ENCODE measurements at regions not wholly inside any gene's neighbourhood (a gene's known extent, or its start where the extent isn't known, plus 50 kb on each side); places are given as distances from the start of the nearest gene placed in this dataset.

DNA sequence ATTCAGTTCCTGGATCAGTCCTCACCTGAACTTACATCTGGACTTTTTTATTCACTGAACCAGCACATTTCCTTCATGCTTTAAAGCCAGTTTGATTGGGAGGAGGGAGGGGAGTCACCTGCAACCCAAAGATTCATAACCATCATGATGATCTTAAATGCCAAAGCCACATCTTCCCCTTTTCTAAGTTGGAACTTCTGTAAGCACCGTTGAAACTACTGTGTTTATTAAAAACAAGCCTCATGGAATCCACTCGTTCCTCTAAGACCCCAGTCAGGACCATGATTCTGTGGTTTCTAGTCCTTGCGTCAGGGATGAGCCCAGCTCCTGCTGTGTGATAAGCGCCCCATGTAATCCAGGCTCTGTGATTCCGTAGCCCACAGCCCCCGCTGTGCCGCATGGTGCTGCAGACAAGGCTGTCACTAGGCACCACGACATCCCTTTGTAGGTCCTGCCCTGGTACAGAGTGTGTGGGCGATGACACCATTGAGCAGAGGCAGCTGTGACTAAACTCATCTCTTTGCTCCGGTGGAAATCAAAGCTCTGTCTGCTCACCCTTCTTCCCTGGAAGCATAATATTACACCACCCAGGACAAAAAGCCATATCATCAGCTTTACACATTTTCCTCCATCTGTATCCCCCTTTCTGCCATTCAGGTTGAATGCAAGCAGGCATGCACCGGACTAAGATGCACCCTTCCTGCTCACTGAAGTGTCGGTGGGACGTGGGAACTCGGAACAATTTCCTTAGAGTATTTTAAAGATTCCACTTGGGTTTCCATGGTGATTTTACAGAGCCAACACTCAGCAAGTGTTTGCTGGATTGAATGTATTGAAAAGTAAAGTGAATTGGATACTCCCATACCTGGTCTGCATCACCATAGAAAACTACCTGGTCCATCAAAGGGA, 132.0 kb upstream of the FSTL4 start:
- Histone ChIP-seq H3K4me3 (ENCODE audit: control insufficient read depth in 2 of 3, extremely low read depth in 1 of 3, insufficient read depth in 2 of 3, low read depth in 1 of 3, low read length in 3 of 3) (no peak overlapping the region), H3K36me3 (ENCODE audit: control insufficient read depth in 2 of 2, extremely low read depth in 1 of 2, insufficient read depth in 2 of 2, low read length in 2 of 2) (no peaks in the 10 kb centered on the region), H3K79me2 (ENCODE audit: control insufficient read depth, insufficient read depth, low read length) (no peaks in the 10 kb centered on the region), H3K9me1 (ENCODE audit: control insufficient read depth, extremely low read depth, insufficient read depth, low read length) (no peaks in the 10 kb centered on the region), H2AFZ (ENCODE audit: control insufficient read depth, low read length) (no peak overlapping the region), H3K9ac (ENCODE audit: control insufficient read depth, extremely low read depth, insufficient read depth, low read length) (no peak overlapping the region), H3K4me1 (ENCODE audit: control insufficient read depth, extremely low read depth, insufficient read depth, low read length) (no peaks in the 10 kb centered on the region), H4K20me1 (ENCODE audit: control insufficient read depth, extremely low read depth, insufficient read depth, low read length) (no peaks in the 10 kb centered on the region), H3K9me3 (ENCODE audit: control insufficient read depth, low read depth, low read length) (no peaks in the 10 kb centered on the region), H3K4me2 (ENCODE audit: control insufficient read depth, extremely low read depth, insufficient read depth, low read depth, low read length) (no peak overlapping the region), H3K27ac (ENCODE audit: control insufficient read depth, insufficient read depth, low read length) (no peak overlapping the region), H3K27me3 (ENCODE audit: control insufficient read depth, extremely low read depth, insufficient read depth, low read length) (peaks cover 5% of the 10 kb centered on the region)
- no peak for FAIRE-seq
- TF ChIP-seq, protein P1, sequence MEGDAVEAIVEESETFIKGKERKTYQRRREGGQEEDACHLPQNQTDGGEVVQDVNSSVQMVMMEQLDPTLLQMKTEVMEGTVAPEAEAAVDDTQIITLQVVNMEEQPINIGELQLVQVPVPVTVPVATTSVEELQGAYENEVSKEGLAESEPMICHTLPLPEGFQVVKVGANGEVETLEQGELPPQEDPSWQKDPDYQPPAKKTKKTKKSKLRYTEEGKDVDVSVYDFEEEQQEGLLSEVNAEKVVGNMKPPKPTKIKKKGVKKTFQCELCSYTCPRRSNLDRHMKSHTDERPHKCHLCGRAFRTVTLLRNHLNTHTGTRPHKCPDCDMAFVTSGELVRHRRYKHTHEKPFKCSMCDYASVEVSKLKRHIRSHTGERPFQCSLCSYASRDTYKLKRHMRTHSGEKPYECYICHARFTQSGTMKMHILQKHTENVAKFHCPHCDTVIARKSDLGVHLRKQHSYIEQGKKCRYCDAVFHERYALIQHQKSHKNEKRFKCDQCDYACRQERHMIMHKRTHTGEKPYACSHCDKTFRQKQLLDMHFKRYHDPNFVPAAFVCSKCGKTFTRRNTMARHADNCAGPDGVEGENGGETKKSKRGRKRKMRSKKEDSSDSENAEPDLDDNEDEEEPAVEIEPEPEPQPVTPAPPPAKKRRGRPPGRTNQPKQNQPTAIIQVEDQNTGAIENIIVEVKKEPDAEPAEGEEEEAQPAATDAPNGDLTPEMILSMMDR (optimal IDR thresholded peaks at IDR 0.05 in 1 of 3, IDR thresholded peaks at IDR 0.05 in 1 of 3, conservative IDR thresholded peaks at IDR 0.05 in 1 of 3; ENCODE audit: extremely low read depth in 1 of 3, insufficient read depth in 2 of 3, low read length in 3 of 3), result no peak
- TF ChIP-seq EZH2 (IDR thresholded peaks at IDR 0.05; ENCODE audit: low read length), result no peak
- no peak for DNase-seq (ENCODE audit: low read depth, low spot score)
- dilution Hi-C loops (cut with MboI; ENCODE audit: extremely low pct_ligation_motif_present, low sequenced_read_pairs), result no loop called here

DNA sequence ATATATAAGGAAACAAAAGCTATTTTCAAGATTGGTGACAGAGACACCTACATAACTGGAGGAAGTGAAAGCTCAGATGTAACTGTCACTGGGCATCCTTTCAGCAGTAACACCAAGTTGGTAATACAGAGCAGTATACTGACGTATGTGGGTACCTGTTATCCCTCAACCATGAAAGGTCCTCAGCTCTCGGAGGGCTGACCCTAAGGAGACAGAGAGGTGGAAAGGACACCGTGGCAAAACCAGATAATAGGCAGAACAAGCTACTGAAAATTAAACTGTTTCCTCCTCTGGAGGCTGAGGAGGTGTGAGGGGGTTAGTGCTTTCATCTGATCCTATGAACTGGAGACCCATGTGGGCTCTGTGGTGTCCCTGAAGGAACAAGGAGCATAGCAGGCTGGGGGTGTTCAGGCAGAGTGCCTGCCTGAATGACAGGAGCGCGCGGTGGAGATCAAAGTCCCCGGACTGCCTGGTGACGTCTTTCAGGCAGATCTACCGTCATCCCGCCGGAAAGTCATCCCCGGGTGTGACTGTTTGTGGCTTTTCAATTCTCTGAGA, 130.2 kb upstream of the FSTL4 start:
- Histone ChIP-seq H3K9me1 (ENCODE audit: control insufficient read depth, extremely low read depth, insufficient read depth, low read length) (peaks cover 4% of the 10 kb centered on the region), H3K27me3 (ENCODE audit: control insufficient read depth, extremely low read depth, insufficient read depth, low read length) (peaks cover 5% of the 10 kb centered on the region), H3K36me3 (ENCODE audit: control insufficient read depth in 2 of 2, extremely low read depth in 1 of 2, insufficient read depth in 2 of 2, low read length in 2 of 2) (no peaks in the 10 kb centered on the region), H4K20me1 (ENCODE audit: control insufficient read depth, extremely low read depth, insufficient read depth, low read length) (no peaks in the 10 kb centered on the region), H3K4me2 (ENCODE audit: control insufficient read depth, extremely low read depth, insufficient read depth, low read depth, low read length) (no peak overlapping the region), H3K9ac (ENCODE audit: control insufficient read depth, extremely low read depth, insufficient read depth, low read length) (no peak overlapping the region), H3K9me3 (ENCODE audit: control insufficient read depth, low read depth, low read length) (no peaks in the 10 kb centered on the region), H3K4me1 (ENCODE audit: control insufficient read depth, extremely low read depth, insufficient read depth, low read length) (peaks cover 7% of the 10 kb centered on the region), H3K4me3 (ENCODE audit: control insufficient read depth in 2 of 3, extremely low read depth in 1 of 3, insufficient read depth in 2 of 3, low read depth in 1 of 3, low read length in 3 of 3) (no peak overlapping the region), H3K79me2 (ENCODE audit: control insufficient read depth, insufficient read depth, low read length) (no peaks in the 10 kb centered on the region), H3K27ac (ENCODE audit: control insufficient read depth, insufficient read depth, low read length) (no peak overlapping the region), H2AFZ (ENCODE audit: control insufficient read depth, low read length) (no peak overlapping the region)
- dilution Hi-C loops (cut with MboI; ENCODE audit: extremely low pct_ligation_motif_present, low sequenced_read_pairs), result no loop called here
- FAIRE-seq (no peak), DNase-seq (ENCODE audit: low read depth, low spot score) (no peak)
- TF ChIP-seq EZH2 (IDR thresholded peaks at IDR 0.05; ENCODE audit: low read length), result no peak
- TF ChIP-seq, protein P1 (optimal IDR thresholded peaks at IDR 0.05 in 1 of 3, IDR thresholded peaks at IDR 0.05 in 1 of 3, conservative IDR thresholded peaks at IDR 0.05 in 1 of 3; ENCODE audit: extremely low read depth in 1 of 3, insufficient read depth in 2 of 3, low read length in 3 of 3), result no peak
